GM18870 (cell line): ENCODE measurements at regions not wholly inside any gene's neighbourhood (a gene's known extent, or its start where the extent isn't known, plus 50 kb on each side); places are given as distances from the start of the nearest gene placed in this dataset.

Experiments
- ATAC-seq: cut with Tn5 transposase; IDR thresholded peaks from one replicate; pipeline ENCODE4 v1.9.1; 2021; ENCODE audit warnings: moderate library complexity; ENCODE audit not compliant: unreplicated experiment

- ATAC-seq, result no peak
Measured at GRCh38 chr14:26987744-26988363, 390.0 kb upstream of the NOVA1 start.

- no peak for ATAC-seq
Measured at GRCh38 chr14:26990946-26991345, 393.1 kb upstream of the NOVA1 start.

GRCh38 chr14:26992403-26993115 is 394.7 kb upstream of the NOVA1 start:
- ATAC-seq, result no peak

GRCh38 chr14:26993556-26993955 is 395.7 kb upstream of the NOVA1 start:
- ATAC-seq, result no peak

- ATAC-seq, result no peak
Measured at GRCh38 chr14:26995301-26995700, 397.5 kb upstream of the NOVA1 start.

GRCh38 chr14:26996246-26996645 is 398.4 kb upstream of the NOVA1 start:
- no peak for ATAC-seq

- no peak for ATAC-seq
Measured at GRCh38 chr14:27002179-27002578, 404.3 kb upstream of the NOVA1 start.

GRCh38 chr14:27006570-27006969 is 408.7 kb upstream of the NOVA1 start:
- no peak for ATAC-seq

GRCh38 chr14:27008187-27008586 is 410.4 kb upstream of the NOVA1 start:
- ATAC-seq, result no peak

GRCh38 chr14:27012641-27013040 is 414.8 kb upstream of the NOVA1 start:
- ATAC-seq, result no peak

- ATAC-seq, result no peak
Measured at GRCh38 chr14:27013678-27014077, 415.8 kb upstream of the NOVA1 start.

- ATAC-seq, result no peak
Measured at GRCh38 chr14:27015065-27015464, 417.2 kb upstream of the NOVA1 start.

- ATAC-seq, result no peak
Measured at GRCh38 chr14:27025648-27026047, 427.8 kb upstream of the NOVA1 start.

GRCh38 chr14:27026097-27026496 is 428.3 kb upstream of the NOVA1 start:
- no peak for ATAC-seq

GRCh38 chr14:27040552-27040951 is 442.7 kb upstream of the NOVA1 start:
- ATAC-seq, result no peak

GRCh38 chr14:27049701-27050100 is 451.9 kb upstream of the NOVA1 start:
- no peak for ATAC-seq

- no peak for ATAC-seq
Measured at GRCh38 chr14:27050208-27050607, 452.4 kb upstream of the NOVA1 start.

- no peak for ATAC-seq
Measured at GRCh38 chr14:27056586-27056985, 458.8 kb upstream of the NOVA1 start.

GRCh38 chr14:27061299-27061698 is 463.5 kb upstream of the NOVA1 start:
- no peak for ATAC-seq

GRCh38 chr14:27063959-27064358 is 466.1 kb upstream of the NOVA1 start:
- no peak for ATAC-seq

GRCh38 chr14:27065886-27066285 is 468.1 kb upstream of the NOVA1 start:
- no peak for ATAC-seq

- ATAC-seq, result no peak
Measured at GRCh38 chr14:27067961-27068360, 470.1 kb upstream of the NOVA1 start.

GRCh38 chr14:27072589-27072988 is 474.8 kb upstream of the NOVA1 start:
- no peak for ATAC-seq
